ENCODE measurements at regions not wholly inside any gene's neighbourhood (a gene's known extent, or its start where the extent isn't known, plus 50 kb on each side); places are given as distances from the start of the nearest gene placed in this dataset.

DNA sequence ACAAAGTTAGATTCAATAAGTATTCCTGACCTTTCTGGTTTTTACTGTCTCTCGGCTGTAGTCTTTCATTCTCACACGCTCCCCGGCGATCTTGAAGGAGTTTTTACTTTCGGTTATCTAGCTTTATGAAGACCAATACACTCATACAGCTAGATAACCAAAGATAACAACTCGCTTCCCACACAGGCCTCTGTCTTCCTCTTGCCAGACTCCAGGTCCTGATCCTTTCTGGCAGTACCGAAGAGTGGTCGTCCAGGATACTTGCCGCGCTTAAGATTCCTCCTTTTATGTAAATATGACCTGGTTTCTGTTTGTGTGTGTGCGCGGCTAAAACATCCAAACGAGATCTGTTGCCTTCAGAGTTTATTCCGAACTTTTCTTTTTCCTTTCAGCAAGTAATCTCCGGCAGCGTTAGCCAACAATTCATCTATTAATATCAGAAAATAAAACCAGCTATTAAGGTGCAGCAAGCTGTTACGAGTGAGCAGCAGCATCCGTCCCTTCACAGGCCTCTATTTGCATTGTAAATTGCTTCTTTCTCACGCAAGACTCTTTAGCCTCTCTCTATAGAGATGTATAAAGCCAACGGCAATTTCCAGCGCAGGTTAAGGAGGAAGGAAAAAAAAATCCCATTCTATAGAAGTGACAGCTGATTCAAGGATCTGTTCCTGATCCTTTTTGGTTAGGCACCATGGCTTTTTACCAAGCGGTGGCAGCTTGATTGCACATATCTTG lies 216.1 kb downstream of the MEF2C start:
- peaks cover 100% of the 10 kb centered on the region for H3K27me3 ChIP-seq (ENCODE audit: insufficient read depth, low read length)
- peak overlapping the region; percentile 29 for H3K4me3 ChIP-seq (ENCODE audit: low read length)
- H3K9me3 ChIP-seq (ENCODE audit: low read depth, low read length) = no peaks in the 10 kb centered on the region
- H3K4me1 ChIP-seq (ENCODE audit: insufficient read depth, low read length) = peaks cover 26% of the 10 kb centered on the region

DNA sequence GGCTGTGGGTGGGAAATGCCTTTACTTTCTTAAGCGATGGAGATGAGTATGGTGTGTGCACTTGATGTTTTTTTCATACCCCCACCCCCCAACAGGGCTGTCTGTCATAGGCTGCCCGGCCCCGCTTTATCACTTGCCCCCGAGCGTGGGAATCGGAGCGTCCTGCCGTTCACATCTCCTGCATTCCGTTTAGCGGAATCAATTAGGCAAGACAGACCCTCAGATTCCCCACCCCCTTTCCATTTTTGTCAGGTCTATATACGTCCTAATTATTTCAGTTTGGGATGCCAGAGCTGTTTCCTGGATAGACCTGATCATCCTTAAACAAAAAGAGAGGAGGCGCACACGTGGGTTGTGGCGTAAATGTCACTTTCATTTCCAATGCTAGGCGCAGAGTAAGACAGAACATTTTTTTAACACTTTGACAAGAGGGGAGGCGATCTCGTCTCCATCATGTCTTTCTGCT lies 217.2 kb downstream of the MEF2C start:
- Histone ChIP-seq H3K4me1 (ENCODE audit: insufficient read depth, low read length) (peaks cover 32% of the 10 kb centered on the region), H3K4me3 (ENCODE audit: low read length) (no peak overlapping the region), H3K27me3 (ENCODE audit: insufficient read depth, low read length) (peaks cover 100% of the 10 kb centered on the region), H3K9me3 (ENCODE audit: low read depth, low read length) (no peaks in the 10 kb centered on the region)

DNA sequence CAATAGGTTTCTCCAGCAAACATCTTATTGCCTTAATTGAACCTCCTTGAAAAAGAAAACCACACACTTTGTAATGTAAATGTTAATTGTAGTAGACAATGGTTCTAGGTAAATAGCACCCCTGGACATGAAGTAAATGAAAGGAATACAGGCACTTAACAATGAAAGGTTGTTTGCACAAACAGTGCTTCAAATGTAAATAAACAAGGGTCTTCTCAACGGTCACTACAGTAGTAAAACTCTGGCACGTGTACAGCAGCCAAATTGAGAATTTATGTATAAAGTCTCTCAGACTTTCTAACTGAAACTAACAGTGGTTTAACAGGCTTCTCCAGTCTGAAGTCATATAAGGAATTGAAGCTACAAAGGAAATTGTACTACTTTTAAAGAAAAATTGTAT lies 218.3 kb downstream of the MEF2C start:
- Histone ChIP-seq H3K4me1 (ENCODE audit: insufficient read depth, low read length) (peaks cover 39% of the 10 kb centered on the region), H3K27me3 (ENCODE audit: insufficient read depth, low read length) (peaks cover 100% of the 10 kb centered on the region), H3K9me3 (ENCODE audit: low read depth, low read length) (no peaks in the 10 kb centered on the region), H3K4me3 (ENCODE audit: low read length) (no peak overlapping the region)

DNA sequence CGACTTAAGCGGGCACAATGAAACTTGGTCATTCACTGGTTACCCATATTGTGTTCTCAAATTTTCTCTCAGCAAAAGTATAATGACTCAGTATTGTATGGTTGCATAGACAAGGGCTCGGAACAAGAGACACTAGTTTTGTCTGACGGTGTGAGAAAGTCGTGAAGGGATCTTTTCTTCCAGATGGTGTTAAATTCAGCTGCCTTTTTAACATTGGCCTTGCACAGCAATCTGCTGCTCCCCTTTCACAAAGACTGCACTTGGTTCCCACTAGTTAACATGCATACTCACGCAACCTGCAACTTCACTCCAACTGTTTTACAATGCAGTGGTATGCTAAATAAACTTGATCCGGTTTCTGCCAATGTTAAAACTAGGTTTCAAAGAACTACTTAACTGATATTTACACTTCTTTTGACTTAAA lies 219.2 kb downstream of the MEF2C start:
- H3K4me1 ChIP-seq (ENCODE audit: insufficient read depth, low read length) = peaks cover 41% of the 10 kb centered on the region
- peaks cover 100% of the 10 kb centered on the region for H3K27me3 ChIP-seq (ENCODE audit: insufficient read depth, low read length)

DNA sequence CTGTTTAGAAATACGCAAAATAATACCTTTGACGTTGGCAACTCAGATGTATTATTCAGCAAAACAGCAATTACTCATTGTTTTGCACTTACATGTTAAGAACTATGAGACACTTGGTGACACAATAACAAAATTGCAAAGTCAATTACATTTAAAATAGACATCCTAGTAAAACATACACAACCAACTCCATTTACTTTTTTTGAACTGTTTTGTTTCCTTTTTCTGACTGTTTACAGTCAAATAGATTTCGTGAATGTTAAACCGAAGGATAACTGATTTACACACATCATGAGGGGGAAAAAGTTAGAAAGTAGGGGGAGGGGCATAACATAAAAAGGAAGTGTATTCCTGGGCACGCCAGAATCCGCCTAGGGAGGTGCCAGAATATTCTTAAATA lies 220.1 kb downstream of the MEF2C start:
- H3K27me3 ChIP-seq (ENCODE audit: insufficient read depth, low read length) = peaks cover 100% of the 10 kb centered on the region
- H3K4me1 ChIP-seq (ENCODE audit: insufficient read depth, low read length) = peaks cover 39% of the 10 kb centered on the region
- no peak overlapping the region for H3K4me3 ChIP-seq (ENCODE audit: low read length)
- no peaks in the 10 kb centered on the region for H3K9me3 ChIP-seq (ENCODE audit: low read depth, low read length)

More for the DNA sequence above, 219.2 kb downstream of the MEF2C start:
- Histone ChIP-seq H3K4me3 (ENCODE audit: low read length) (no peak overlapping the region), H3K9me3 (ENCODE audit: low read depth, low read length) (no peaks in the 10 kb centered on the region)

DNA sequence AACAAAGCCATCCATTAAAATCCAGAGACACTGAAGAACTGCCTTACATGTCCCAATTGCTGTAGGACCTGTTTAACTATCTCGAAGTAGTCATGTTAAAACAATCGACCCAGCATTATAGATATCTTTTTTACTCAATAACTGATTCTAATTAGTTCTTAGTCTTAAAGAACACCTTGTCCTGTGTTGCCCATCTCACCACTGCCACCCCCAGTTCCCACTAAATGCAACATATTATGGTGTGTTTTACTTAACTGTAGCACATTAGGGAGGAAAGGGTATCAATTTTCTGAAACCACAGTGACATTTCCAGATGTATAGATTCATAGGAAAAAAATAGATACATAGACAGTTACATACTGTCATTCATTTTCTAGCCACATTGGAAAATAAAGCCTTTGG lies 221.2 kb downstream of the MEF2C start:
- H3K4me3 ChIP-seq (ENCODE audit: low read length) = no peak overlapping the region
- peaks cover 29% of the 10 kb centered on the region for H3K4me1 ChIP-seq (ENCODE audit: insufficient read depth, low read length)
- peaks cover 100% of the 10 kb centered on the region for H3K27me3 ChIP-seq (ENCODE audit: insufficient read depth, low read length)
- H3K9me3 ChIP-seq (ENCODE audit: low read depth, low read length) = no peaks in the 10 kb centered on the region

DNA sequence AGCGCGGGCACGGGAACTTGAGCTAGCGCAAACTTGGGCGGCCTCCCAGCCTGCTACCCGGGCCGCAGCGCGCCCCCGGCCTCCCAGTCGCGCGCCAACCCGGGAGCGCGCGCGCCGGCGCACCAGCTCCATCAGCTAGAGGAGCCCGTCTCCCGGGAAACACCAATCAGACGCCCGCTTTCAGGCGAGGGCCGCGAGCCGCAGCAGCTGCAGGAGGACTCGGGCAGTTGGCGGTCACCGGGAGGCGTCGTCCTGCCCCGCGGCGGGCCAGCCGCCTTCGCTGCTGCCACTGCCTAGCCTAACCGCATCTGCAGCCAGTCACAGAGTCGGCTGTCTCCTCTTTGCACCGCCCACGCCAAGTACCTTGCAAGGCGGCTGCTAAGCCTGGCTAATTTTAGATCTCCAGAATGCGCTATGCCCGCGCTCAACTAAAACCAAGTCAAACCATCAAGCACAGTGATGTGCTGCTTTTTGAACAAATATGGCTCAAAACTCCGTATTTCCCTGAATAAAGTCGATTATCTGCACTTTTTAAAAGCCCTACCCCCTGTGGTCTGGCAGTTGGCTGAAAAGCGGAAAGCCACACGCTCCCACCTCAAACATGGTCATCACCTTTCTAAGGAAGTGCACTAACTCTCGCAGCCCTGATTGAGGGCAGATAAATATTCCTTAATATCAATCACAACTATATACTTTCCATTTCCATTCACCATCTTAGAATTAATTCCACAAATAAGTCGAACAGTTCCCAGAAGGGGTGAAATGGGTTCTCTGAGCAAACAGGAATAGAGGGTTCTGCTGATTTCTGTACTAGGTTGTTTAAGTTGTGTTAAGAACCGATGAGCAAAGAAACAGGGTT lies 221.8 kb downstream of the MEF2C start:
- H3K27me3 ChIP-seq (ENCODE audit: insufficient read depth, low read length) = peaks cover 100% of the 10 kb centered on the region
- peaks cover 23% of the 10 kb centered on the region for H3K4me1 ChIP-seq (ENCODE audit: insufficient read depth, low read length)
- H3K4me3 ChIP-seq (ENCODE audit: low read length) = no peak overlapping the region
- no peaks in the 10 kb centered on the region for H3K9me3 ChIP-seq (ENCODE audit: low read depth, low read length)

DNA sequence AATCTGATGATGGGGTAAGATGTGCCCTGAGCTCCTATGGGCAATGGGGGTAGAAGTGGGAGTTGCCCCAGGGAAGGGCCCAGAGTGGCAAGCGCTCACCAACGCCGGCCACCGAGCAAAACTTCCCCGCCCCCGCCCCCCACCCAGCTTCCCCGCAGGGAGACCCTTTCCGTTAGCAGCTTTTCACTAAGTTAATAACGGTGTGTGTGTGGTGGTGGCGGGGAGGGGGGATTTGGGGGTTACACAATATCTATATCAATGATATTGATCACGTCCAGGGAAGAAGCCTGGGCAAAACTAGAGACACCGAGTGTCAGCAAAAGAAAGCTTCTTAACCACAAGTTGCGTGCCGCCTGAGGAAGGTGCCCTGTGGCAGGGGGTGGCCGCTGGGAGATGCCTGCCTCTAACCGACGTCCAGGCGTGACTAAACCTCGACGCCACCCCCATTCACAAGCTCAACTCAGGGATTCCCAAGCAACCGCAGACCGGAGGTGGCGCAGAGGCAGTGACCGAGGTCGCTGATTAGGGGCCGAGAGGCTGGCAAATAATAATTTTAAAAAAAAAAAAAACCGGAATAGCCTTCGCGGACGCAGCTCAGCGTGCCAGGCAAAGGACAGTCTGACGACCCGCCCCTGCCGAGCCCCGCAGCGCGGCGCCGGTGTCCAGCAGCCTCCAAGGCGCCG lies 222.6 kb downstream of the MEF2C start:
- peaks cover 100% of the 10 kb centered on the region for H3K27me3 ChIP-seq (ENCODE audit: insufficient read depth, low read length)
- no peak overlapping the region for H3K4me3 ChIP-seq (ENCODE audit: low read length)
- H3K4me1 ChIP-seq (ENCODE audit: insufficient read depth, low read length) = peaks cover 17% of the 10 kb centered on the region
- H3K9me3 ChIP-seq (ENCODE audit: low read depth, low read length) = no peaks in the 10 kb centered on the region

DNA sequence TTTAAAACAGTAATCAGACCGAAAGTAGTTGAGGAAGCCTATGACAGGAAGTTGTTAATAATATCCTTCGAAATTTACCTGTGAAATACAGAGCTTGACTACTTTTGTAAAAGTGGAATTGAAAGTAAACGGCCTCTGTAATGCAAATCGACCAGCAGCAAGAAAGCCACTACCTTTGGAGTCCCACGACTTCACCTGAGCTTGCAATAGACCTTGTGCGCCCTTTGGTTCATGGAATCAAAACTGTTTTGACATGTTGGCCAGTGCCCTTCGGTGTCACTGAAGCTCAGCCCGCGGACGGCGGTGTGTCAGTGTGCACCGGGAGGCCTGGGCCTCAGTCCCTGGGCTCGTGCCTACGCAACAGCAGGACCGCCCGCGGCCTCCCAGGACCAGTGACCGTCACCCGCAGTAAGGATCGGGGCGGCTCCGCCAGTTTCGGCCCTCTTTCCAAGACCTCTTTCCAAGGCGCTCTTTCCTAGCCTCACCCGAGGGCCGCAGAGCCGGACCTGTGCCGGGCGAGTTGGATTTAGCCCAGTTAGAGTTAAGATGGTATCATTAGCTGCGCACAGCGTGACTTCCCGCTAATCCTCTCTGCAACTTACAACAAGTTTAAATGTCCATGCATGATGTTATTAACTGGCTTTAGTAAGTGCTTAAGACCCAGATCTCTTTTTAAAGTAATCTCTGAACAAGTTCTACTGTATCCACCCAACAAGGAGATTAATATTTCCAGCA lies 223.3 kb downstream of the MEF2C start:
- Histone ChIP-seq H3K27me3 (ENCODE audit: insufficient read depth, low read length) (peaks cover 95% of the 10 kb centered on the region), H3K4me1 (ENCODE audit: insufficient read depth, low read length) (peaks cover 17% of the 10 kb centered on the region), H3K4me3 (ENCODE audit: low read length) (no peak overlapping the region), H3K9me3 (ENCODE audit: low read depth, low read length) (no peaks in the 10 kb centered on the region)

DNA sequence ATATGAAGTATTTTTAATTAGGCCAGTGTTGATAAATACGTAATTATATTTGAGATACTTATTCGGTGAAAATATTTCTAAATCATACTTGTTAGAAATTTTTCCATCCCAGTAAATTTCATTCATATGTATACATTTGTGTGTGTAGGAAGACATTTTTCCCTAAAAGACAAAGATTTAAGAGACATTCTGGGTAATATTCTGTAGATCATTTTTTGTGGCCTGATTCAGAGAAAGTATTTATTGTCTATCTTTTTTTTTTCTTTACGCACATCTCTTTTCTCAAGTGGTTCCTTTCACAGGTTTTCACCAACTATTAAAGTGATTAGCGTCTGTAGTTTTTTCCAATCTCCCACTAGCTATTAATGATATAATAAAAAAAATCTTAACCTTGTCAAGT lies 224.1 kb downstream of the MEF2C start:
- Histone ChIP-seq H3K27me3 (ENCODE audit: insufficient read depth, low read length) (peaks cover 91% of the 10 kb centered on the region), H3K4me3 (ENCODE audit: low read length) (no peak overlapping the region), H3K4me1 (ENCODE audit: insufficient read depth, low read length) (peaks cover 17% of the 10 kb centered on the region), H3K9me3 (ENCODE audit: low read depth, low read length) (no peaks in the 10 kb centered on the region)

DNA sequence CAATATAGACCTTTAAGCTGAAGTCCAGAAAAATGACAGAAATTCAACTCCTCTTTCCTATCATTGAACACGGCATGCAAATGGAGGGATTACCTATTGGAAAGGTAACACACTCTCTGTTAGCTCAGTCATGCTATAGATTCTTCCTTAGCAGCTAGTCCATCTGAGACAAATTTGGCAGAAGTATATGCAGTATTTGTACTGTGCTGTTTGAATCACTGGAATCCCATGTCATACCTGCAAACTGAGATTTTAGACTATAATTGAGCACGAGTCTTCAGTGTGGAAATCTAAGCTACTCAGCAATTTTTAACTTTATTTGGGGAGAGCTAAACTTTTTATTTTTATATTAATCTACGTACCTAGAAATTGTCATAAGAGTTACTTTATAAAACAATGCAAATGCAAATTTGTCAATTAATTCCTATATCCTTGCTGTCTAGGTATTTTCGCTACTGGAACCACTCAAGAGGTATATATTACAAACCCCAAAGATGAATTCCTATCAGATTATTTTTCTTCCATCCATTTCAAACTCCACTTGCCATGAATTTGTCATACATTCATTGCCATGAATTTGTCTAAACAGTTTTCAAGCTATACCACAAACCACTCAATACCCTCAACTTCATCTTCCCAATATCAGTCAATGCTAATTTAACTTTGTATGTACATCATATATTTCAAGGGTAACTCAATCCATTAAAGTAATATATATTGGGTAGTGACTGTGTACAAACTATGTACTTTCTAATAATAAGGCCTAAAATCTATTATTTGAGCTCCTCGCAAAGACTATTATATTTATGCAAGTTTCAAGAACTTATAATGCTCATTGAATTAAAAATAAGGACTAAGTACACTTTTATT lies 224.8 kb downstream of the MEF2C start:
- H3K4me3 ChIP-seq (ENCODE audit: low read length) = no peak overlapping the region
- H3K4me1 ChIP-seq (ENCODE audit: insufficient read depth, low read length) = peaks cover 17% of the 10 kb centered on the region
- H3K27me3 ChIP-seq (ENCODE audit: insufficient read depth, low read length) = peaks cover 91% of the 10 kb centered on the region
- no peaks in the 10 kb centered on the region for H3K9me3 ChIP-seq (ENCODE audit: low read depth, low read length)

DNA sequence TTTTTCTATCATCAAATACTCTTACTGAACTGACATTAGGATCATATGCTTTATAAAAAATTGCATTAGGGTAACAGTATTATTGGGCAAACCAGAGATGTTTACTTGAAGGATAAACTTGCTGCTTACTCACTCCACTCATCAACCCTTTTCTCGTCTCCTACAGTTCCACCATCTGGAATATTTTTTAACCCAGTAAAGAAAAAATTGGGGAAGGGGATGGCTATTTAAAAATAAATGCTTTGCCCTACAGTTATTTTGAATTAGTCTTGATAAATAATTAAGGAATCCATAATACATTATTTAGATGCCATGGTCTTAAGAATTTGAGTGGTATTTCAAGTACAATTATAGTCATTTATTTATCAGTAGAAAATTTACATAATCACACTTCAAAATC lies 225.8 kb downstream of the MEF2C start:
- Histone ChIP-seq H3K4me3 (ENCODE audit: low read length) (no peak overlapping the region), H3K4me1 (ENCODE audit: insufficient read depth, low read length) (peaks cover 17% of the 10 kb centered on the region), H3K9me3 (ENCODE audit: low read depth, low read length) (no peaks in the 10 kb centered on the region), H3K27me3 (ENCODE audit: insufficient read depth, low read length) (peaks cover 90% of the 10 kb centered on the region)

DNA sequence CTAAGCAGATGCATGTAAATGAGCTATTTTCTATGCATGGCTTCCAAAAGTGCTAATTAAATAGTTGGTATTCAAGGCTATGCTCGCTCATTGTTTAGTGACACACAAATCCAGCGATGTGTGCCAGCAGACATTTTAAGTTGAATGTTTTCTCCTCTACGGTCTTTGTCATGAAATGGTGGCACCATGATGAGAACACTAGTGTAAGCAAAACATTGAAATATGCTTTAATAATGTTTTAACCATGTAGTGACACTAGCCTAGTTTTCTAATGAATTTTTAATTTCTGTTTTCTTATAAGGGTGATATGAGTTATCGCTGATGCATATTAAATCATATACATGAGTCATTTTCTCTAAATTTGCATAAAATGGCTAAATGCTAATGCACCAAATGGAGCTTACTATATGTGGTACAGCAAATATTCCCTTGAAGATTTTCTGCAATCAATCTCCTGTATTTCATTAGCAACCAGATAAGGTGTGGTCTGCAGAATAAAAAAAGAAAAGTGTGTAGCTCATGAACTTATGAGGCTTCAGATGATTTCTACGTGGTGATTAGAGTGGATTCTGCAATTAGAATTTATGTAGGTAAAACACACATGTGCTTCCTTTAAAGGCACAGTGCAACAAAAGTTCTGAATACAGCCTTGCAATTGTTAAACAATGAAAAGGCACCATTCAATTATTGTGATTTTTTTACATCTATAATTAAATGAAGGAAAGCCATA lies 226.6 kb downstream of the MEF2C start:
- peaks cover 15% of the 10 kb centered on the region for H3K4me1 ChIP-seq (ENCODE audit: insufficient read depth, low read length)
- H3K27me3 ChIP-seq (ENCODE audit: insufficient read depth, low read length) = peaks cover 84% of the 10 kb centered on the region
- no peak overlapping the region for H3K4me3 ChIP-seq (ENCODE audit: low read length)
- H3K9me3 ChIP-seq (ENCODE audit: low read depth, low read length) = no peaks in the 10 kb centered on the region
